ENCODE measurements at regions not wholly inside any gene's neighbourhood (a gene's known extent, or its start where the extent isn't known, plus 50 kb on each side); places are given as distances from the start of the nearest gene placed in this dataset.

DNA sequence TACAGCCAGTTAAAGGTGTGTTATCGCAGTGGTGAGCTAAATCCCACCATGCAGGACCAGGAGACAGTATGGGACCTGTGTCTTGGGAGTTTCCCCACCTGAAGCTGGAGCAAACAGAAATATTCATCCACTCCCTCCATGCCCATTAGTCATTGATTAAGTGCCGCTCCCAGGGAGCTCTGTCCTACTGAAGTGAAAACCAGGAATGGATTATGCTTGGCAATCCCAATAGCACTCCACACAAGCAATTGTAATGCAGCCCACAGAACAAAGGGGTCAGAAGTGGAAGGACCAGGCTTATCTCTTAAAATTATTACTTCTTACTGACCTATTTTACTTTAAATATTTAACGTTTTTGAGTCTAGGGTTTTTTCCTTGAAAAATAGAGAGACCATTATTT, 1005.4 kb downstream of the ADGRL2 start:
- TF ChIP-seq, protein P1, sequence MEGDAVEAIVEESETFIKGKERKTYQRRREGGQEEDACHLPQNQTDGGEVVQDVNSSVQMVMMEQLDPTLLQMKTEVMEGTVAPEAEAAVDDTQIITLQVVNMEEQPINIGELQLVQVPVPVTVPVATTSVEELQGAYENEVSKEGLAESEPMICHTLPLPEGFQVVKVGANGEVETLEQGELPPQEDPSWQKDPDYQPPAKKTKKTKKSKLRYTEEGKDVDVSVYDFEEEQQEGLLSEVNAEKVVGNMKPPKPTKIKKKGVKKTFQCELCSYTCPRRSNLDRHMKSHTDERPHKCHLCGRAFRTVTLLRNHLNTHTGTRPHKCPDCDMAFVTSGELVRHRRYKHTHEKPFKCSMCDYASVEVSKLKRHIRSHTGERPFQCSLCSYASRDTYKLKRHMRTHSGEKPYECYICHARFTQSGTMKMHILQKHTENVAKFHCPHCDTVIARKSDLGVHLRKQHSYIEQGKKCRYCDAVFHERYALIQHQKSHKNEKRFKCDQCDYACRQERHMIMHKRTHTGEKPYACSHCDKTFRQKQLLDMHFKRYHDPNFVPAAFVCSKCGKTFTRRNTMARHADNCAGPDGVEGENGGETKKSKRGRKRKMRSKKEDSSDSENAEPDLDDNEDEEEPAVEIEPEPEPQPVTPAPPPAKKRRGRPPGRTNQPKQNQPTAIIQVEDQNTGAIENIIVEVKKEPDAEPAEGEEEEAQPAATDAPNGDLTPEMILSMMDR (conservative IDR thresholded peaks at IDR 0.05; ENCODE audit: low read depth, low read length): no peak
- TF ChIP-seq POLR2A (IDR thresholded peaks at IDR 0.05; ENCODE audit: low read depth, low read length): no peak
- TF ChIP-seq, protein P2, sequence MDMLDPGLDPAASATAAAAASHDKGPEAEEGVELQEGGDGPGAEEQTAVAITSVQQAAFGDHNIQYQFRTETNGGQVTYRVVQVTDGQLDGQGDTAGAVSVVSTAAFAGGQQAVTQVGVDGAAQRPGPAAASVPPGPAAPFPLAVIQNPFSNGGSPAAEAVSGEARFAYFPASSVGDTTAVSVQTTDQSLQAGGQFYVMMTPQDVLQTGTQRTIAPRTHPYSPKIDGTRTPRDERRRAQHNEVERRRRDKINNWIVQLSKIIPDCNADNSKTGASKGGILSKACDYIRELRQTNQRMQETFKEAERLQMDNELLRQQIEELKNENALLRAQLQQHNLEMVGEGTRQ (IDR thresholded peaks at IDR 0.05; ENCODE audit: low read depth, low read length): no peak
- no peak for TF ChIP-seq RFX5 (IDR thresholded peaks at IDR 0.05; ENCODE audit: low read depth, low read length)
- no peak for TF ChIP-seq CHD1 (IDR thresholded peaks at IDR 0.05; ENCODE audit: low read depth, low read length)
- no peak for TF ChIP-seq MAZ (IDR thresholded peaks at IDR 0.05; ENCODE audit: borderline replicate concordance, low read depth, low read length)
